GM23338 (cell line): ENCODE measurements at regions not wholly inside any gene's neighbourhood (a gene's known extent, or its start where the extent isn't known, plus 50 kb on each side); places are given as distances from the start of the nearest gene placed in this dataset.
"Not testable (repeated sequence)": the region's sequence is repeated elsewhere in the genome, so short reads cannot be mapped to it uniquely, and the experiment has no call there.

Source experiments
- ATAC-seq: fragments of 200-7000 bp; cut with Tn5 transposase; 3 replicates; pipeline ENCODE4 v1.9.1; 2020
- DNase-seq: peaks from one replicate; pipeline ENCODE4 v3.0.0-alpha.2; 2015; ENCODE audit warnings: low spot score
- H2AFZ ChIP-seq: fragments of 200-600 bp; sonication (generic); 2 replicates; pipeline ENCODE4 v1.8.0; 2016; ENCODE audit warnings: antibody characterized with exemption, mild to moderate bottlenecking, moderate library complexity
- H3F3A ChIP-seq: fragments of 200-600 bp; sonication (generic); replicated peaks from 2 replicates; pipeline ENCODE4 v1.8.0; 2017; ENCODE audit warnings: antibody characterized with exemption, mixed run types, low read depth
- H3K27ac ChIP-seq: fragments of 200-600 bp; sonication (generic); 2 replicates; pipeline ENCODE4 v1.6.1; 2016; ENCODE audit warnings: low read depth
- H3K27me3 ChIP-seq: fragments of 200-600 bp; sonication (generic); 2 replicates; pipeline ENCODE4 v1.8.0; 2016; ENCODE audit warnings: mild to moderate bottlenecking, mixed run types, moderate library complexity; ENCODE audit not compliant: insufficient read depth
- H3K36me3 ChIP-seq: fragments of 200-600 bp; sonication (generic); 2 replicates; pipeline ENCODE4 v1.8.0; 2016; ENCODE audit warnings: mild to moderate bottlenecking; ENCODE audit not compliant: insufficient read depth
- H3K4me1 ChIP-seq: fragments of 200-600 bp; sonication (generic); 2 replicates; pipeline ENCODE4 v1.8.0; 2016; ENCODE audit warnings: mild to moderate bottlenecking, moderate library complexity; ENCODE audit not compliant: insufficient read depth
- H3K4me2 ChIP-seq: fragments of 200-600 bp; sonication (generic); 2 replicates; pipeline ENCODE4 v1.7.1; 2017; ENCODE audit warnings: mixed run types
- H3K4me3 ChIP-seq: fragments of 200-600 bp; sonication (generic); 2 replicates; pipeline ENCODE4 v1.6.1; 2016; ENCODE audit warnings: mixed run types
- H3K79me2 ChIP-seq: fragments of 200-600 bp; sonication (generic); replicated peaks from 2 replicates; pipeline ENCODE4 v1.8.0; 2017; ENCODE audit warnings: mild to moderate bottlenecking; ENCODE audit not compliant: insufficient read depth
- H3K9me2 ChIP-seq: fragments of 200-600 bp; sonication (generic); 2 replicates; pipeline ENCODE4 v1.8.0; 2017; ENCODE audit not compliant: insufficient read depth
- H4K20me1 ChIP-seq: fragments of 200-600 bp; sonication (generic); replicated peaks from 2 replicates; pipeline ENCODE4 v1.8.0; 2017; ENCODE audit warnings: mild to moderate bottlenecking; ENCODE audit not compliant: insufficient read depth
- H3K27ac Mint-ChIP-seq: 2 replicates; pipeline ENCODE4 v1.8.0; 2020; ENCODE audit warnings: inconsistent platforms, mild to moderate bottlenecking, moderate library complexity, mixed read lengths
- H3K27me3 Mint-ChIP-seq: 3 replicates; pipeline ENCODE4 v1.8.0; 2022; ENCODE audit warnings: low read depth, mild to moderate bottlenecking, moderate library complexity, mixed read lengths, inconsistent platforms; ENCODE audit not compliant: insufficient read depth, poor library complexity
- H3K36me3 Mint-ChIP-seq: 3 replicates; pipeline ENCODE4 v1.8.0; 2021; ENCODE audit warnings: low read depth, mild to moderate bottlenecking, inconsistent platforms, moderate library complexity, mixed read lengths
- H3K4me1 Mint-ChIP-seq: 3 replicates; pipeline ENCODE4 v1.8.0; 2020; ENCODE audit warnings: mild to moderate bottlenecking, inconsistent platforms, mixed read lengths
- H3K4me3 Mint-ChIP-seq: 3 replicates; pipeline ENCODE4 v1.8.0; 2021; ENCODE audit warnings: moderate library complexity, mild to moderate bottlenecking, inconsistent platforms, mixed read lengths
- H3K9me3 Mint-ChIP-seq: 3 replicates; pipeline ENCODE4 v1.8.0; 2020; ENCODE audit warnings: moderate library complexity, mild to moderate bottlenecking, inconsistent platforms, mixed read lengths
- CREB1 ChIP-seq: fragments of 250-450 bp; sonication (Bioruptor Pico); IDR thresholded peaks from 2 replicates; pipeline ENCODE4 v1.5.0; 2020; ENCODE audit warnings: low read depth, mild to moderate bottlenecking, moderate library complexity
- EZH2 ChIP-seq: fragments of 200-600 bp; sonication (generic); IDR thresholded peaks from one replicate; pipeline ENCODE4 v1.8.0; 2017; ENCODE audit warnings: antibody characterized with exemption, mild to moderate bottlenecking, low read depth; ENCODE audit not compliant: unreplicated experiment
- EZH2phosphoT487 ChIP-seq: fragments of 200-600 bp; sonication (generic); IDR thresholded peaks from one replicate; pipeline ENCODE4 v1.8.1; 2018; ENCODE audit warnings: antibody characterized with exemption; ENCODE audit not compliant: unreplicated experiment
- JUNB ChIP-seq: IDR thresholded peaks from one replicate; pipeline ENCODE4 v1.6.1; 2016; ENCODE audit warnings: antibody characterized with exemption; ENCODE audit not compliant: unreplicated experiment
- NANOG ChIP-seq: IDR thresholded peaks from 2 replicates; pipeline ENCODE4 v1.6.1; 2016; ENCODE audit warnings: antibody characterized with exemption, borderline replicate concordance
- POLR2AphosphoS5 ChIP-seq: IDR thresholded peaks from 2 replicates; pipeline ENCODE4 v1.6.1; 2016; ENCODE audit warnings: antibody characterized with exemption, low read depth
- TF ChIP-seq, protein P1 (sequence below), 2 experiments: fragments of 200-600 bp in 1 of 2; sonication (generic) in 1 of 2; conservative IDR thresholded peaks; 2 replicates each; pipeline versions ENCODE4 v1.5.1 to v1.6.1; 2016 to 2017; ENCODE audit warnings: antibody characterized with exemption in 2 of 2, low read depth in 2 of 2, mild to moderate bottlenecking in 2 of 2, moderate library complexity in 1 of 2

- no peaks in the 10 kb centered on the region for H3K9me3 Mint-ChIP-seq
Measured at GRCh38 chrX:3479026-3479425, 132.6 kb upstream of the MXRA5 start.

DNA sequence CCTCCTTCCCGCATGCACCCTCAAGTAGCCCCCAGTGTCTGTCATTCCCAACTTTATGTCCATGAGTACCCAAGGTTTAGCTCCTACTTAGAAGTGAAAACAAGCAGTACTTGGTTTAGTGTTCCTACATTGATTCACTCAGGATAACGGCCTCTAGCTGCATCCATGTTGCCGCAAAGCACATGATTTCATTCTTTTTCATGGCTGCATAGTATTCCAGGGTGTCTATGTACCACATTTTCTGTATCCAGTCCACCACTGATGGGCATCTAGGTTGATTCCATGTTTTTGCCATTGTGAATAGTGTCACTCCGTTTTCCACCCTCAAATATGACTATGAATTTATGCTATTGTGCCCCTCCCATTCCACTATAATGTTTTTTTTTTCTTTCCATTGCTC lies 130.5 kb upstream of the MXRA5 start:
- TF ChIP-seq, protein P1, sequence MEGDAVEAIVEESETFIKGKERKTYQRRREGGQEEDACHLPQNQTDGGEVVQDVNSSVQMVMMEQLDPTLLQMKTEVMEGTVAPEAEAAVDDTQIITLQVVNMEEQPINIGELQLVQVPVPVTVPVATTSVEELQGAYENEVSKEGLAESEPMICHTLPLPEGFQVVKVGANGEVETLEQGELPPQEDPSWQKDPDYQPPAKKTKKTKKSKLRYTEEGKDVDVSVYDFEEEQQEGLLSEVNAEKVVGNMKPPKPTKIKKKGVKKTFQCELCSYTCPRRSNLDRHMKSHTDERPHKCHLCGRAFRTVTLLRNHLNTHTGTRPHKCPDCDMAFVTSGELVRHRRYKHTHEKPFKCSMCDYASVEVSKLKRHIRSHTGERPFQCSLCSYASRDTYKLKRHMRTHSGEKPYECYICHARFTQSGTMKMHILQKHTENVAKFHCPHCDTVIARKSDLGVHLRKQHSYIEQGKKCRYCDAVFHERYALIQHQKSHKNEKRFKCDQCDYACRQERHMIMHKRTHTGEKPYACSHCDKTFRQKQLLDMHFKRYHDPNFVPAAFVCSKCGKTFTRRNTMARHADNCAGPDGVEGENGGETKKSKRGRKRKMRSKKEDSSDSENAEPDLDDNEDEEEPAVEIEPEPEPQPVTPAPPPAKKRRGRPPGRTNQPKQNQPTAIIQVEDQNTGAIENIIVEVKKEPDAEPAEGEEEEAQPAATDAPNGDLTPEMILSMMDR (conservative IDR thresholded peaks at IDR 0.05; ENCODE audit: low read depth in 2 of 2): no peak
- TF ChIP-seq EZH2phosphoT487 (no peak), EZH2 (no peak), CREB1 (CRISPR knock-in tag) (no peak), POLR2AphosphoS5 (no peak), JUNB (no peak), NANOG (no peak)
- Histone ChIP-seq H4K20me1 (no peaks in the 10 kb centered on the region), H3K36me3 (no peaks in the 10 kb centered on the region), H3K4me1 (no peaks in the 10 kb centered on the region), H2AFZ (no peak overlapping the region), H3K27ac (no peak overlapping the region), H3K9me2 (no peaks in the 10 kb centered on the region), H3K27me3 (no peaks in the 10 kb centered on the region), H3K4me3 (no peak overlapping the region), H3K79me2 (no peaks in the 10 kb centered on the region), H3F3A (no peaks in the 10 kb centered on the region), H3K4me2 (no peak overlapping the region)
- H3K36me3 Mint-ChIP-seq: no peaks in the 10 kb centered on the region
- H3K27me3 Mint-ChIP-seq: no peaks in the 10 kb centered on the region
- no peaks in the 10 kb centered on the region for H3K9me3 Mint-ChIP-seq
- H3K4me1 Mint-ChIP-seq: no peaks in the 10 kb centered on the region
- no peak overlapping the region for H3K27ac Mint-ChIP-seq
- H3K4me3 Mint-ChIP-seq: no peak overlapping the region
- ATAC-seq (no peak), DNase-seq (no peak)

More at GRCh38 chrX:3479026-3479425, 132.6 kb upstream of the MXRA5 start:
- ATAC-seq (no peak), DNase-seq (no peak)
- H4K20me1 ChIP-seq: no peaks in the 10 kb centered on the region
- H3K9me2 ChIP-seq: no peaks in the 10 kb centered on the region
- no peak overlapping the region for H2AFZ ChIP-seq
- H3K36me3 Mint-ChIP-seq: no peaks in the 10 kb centered on the region
- no peaks in the 10 kb centered on the region for H3K27me3 ChIP-seq
- H3K27me3 Mint-ChIP-seq: no peaks in the 10 kb centered on the region
- no peak for TF ChIP-seq EZH2
- H3F3A ChIP-seq: no peaks in the 10 kb centered on the region
- no peaks in the 10 kb centered on the region for H3K4me1 ChIP-seq
- no peak overlapping the region for H3K4me2 ChIP-seq
- no peaks in the 10 kb centered on the region for H3K4me1 Mint-ChIP-seq
- no peak overlapping the region for H3K4me3 Mint-ChIP-seq
- H3K79me2 ChIP-seq: no peaks in the 10 kb centered on the region
- no peaks in the 10 kb centered on the region for H3K36me3 ChIP-seq
- H3K4me3 ChIP-seq: no peak overlapping the region
- no peak overlapping the region for H3K27ac Mint-ChIP-seq
- H3K27ac ChIP-seq: no peak overlapping the region

DNA sequence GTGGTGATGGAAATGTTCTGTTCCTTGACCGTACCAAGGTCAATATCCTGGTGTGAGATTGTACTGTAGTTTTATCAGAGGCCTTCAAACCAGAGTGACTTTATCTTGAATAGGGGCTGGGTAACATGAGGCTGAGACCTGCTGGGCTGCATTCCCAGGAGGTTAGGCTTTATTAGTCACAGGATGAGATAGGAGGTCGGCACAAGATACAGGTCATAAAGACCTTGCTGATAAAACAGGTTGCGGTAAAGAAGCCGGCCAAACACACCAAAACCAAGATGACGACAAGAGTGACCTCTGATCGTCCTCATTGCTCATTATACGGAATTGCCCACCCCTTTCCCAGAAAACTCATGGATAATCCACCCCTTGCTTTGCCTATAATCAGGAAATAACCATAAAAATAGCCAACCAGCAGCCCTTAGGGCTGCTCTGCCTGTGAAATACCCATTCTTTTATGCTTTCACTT lies 123.8 kb upstream of the MXRA5 start:
- H3K4me1 Mint-ChIP-seq, H3K27me3 ChIP-seq, DNase-seq, H3K9me2 ChIP-seq, H3K27ac Mint-ChIP-seq, H3K36me3 Mint-ChIP-seq, H3K79me2 ChIP-seq, H2AFZ ChIP-seq, H4K20me1 ChIP-seq, H3K4me1 ChIP-seq, ATAC-seq, H3K4me3 ChIP-seq, H3F3A ChIP-seq, H3K27me3 Mint-ChIP-seq, H3K27ac ChIP-seq, H3K4me2 ChIP-seq, H3K4me3 Mint-ChIP-seq, H3K36me3 ChIP-seq, H3K9me3 Mint-ChIP-seq: not testable (repeated sequence)
